Testis (tissue), 2 donors: ENCODE measurements at regions not wholly inside any gene's neighbourhood (a gene's known extent, or its start where the extent isn't known, plus 50 kb on each side); places are given as distances from the start of the nearest gene placed in this dataset.

Experiments used
- DNase-seq: peaks from one replicate; pipeline ENCODE4 v3.0.0-alpha.2; 2019
- H3K27ac ChIP-seq, 2 donors: fragments of 200-600 bp; sonication (generic); one replicate each; pipeline ENCODE4 v1.5.1; 2019
- H3K27me3 ChIP-seq: fragments of 200-600 bp; sonication (generic); one replicate; pipeline ENCODE4 v1.5.1; 2019
- H3K36me3 ChIP-seq: fragments of 200-600 bp; sonication (generic); one replicate; pipeline ENCODE4 v1.5.1; 2017; ENCODE audit warnings: low read depth; ENCODE audit errors: missing control alignments
- H3K4me1 ChIP-seq: fragments of 200-600 bp; sonication (generic); one replicate; pipeline ENCODE4 v1.5.1; 2019
- H3K4me3 ChIP-seq, 2 donors: fragments of 200-600 bp; sonication (generic); one replicate each; pipeline ENCODE4 v1.5.1; 2017 to 2019
- H3K9me3 ChIP-seq: fragments of 200-600 bp; sonication (generic); one replicate; pipeline ENCODE4 v1.5.1; 2017
- CTCF ChIP-seq, 3 experiments: fragments of 450-650 bp in 2 of 3; fragments of 200-600 bp in 1 of 3; sonication (generic) in 1 of 3; IDR thresholded peaks; one replicate each; pipeline ENCODE4 v1.5.1; 2016 to 2019; ENCODE audit warnings: antibody characterized with exemption in 3 of 3, mild to moderate bottlenecking in 2 of 3, moderate library complexity in 1 of 3
- POLR2A ChIP-seq: fragments of 450-650 bp; IDR thresholded peaks from one replicate; pipeline ENCODE4 v1.6.1; 2017; ENCODE audit warnings: antibody characterized with exemption, mild to moderate bottlenecking, moderate library complexity
- WGBS, 2 donors: methylation state at CpG; one replicate each; pipeline ENCODE4 v1.1.5; 2018; 5-methylcytosine and 5-hydroxymethylcytosine counted together
- intact Hi-C: fragments of 100-400 bp; cut with DNase I; formaldehyde crosslinking; loops from one replicate; pipeline ENCODE4 v1.15.1; 2023; ENCODE audit warnings: low total_unique reads

DNA sequence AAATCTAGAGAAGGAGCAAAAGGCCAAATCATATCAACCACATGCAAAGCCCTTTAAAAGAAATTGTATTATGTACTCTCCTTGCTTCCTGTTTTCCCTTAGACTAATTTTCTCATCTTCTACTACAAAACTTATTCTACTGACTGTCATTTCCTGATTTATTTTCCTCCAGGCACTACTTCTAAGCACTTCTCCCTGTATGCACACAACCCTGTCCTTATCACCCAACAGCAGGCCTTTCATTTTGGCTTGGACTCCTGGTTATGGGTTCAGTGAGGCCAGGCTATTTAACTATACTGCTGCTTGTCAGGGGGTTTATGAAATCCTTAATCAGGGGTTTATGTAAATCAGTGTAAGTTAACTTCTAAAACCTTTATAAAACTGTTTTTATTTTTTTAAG, 205.1 kb upstream of the FAM98A start:
- intact Hi-C loops, result no loop called here
- H3K4me3 ChIP-seq, result no peak overlapping the region
- no peaks in the 10 kb centered on the region for H3K9me3 ChIP-seq
- no peak for DNase-seq
- H3K36me3 ChIP-seq, result no peaks in the 10 kb centered on the region
- TF ChIP-seq CTCF (IDR thresholded peaks at IDR 0.05) (no peak), POLR2A (no peak)
- no peak overlapping the region for H3K27ac ChIP-seq
- H3K27me3 ChIP-seq, result no peaks in the 10 kb centered on the region
- H3K4me1 ChIP-seq, result no peaks in the 10 kb centered on the region

GRCh38 chr2:33796511-33796910, 197.4 kb upstream of the FAM98A start:
- intact Hi-C loops, result no loop called here
- H3K4me1 ChIP-seq, result no peaks in the 10 kb centered on the region
- H3K27me3 ChIP-seq, result no peaks in the 10 kb centered on the region
- DNase-seq, result no peak
- TF ChIP-seq CTCF (IDR thresholded peaks at IDR 0.05), result no peak
- no peak for TF ChIP-seq POLR2A
- WGBS, 2 donors, result 70 to 82% methylated on average over 2 of the region's 2 CpGs
- no peak overlapping the region for H3K27ac ChIP-seq
- no peak overlapping the region for H3K4me3 ChIP-seq
- H3K36me3 ChIP-seq, result no peaks in the 10 kb centered on the region
- no peaks in the 10 kb centered on the region for H3K9me3 ChIP-seq

- H3K27me3 ChIP-seq, result no peaks in the 10 kb centered on the region
- DNase-seq, result no peak
- H3K27ac ChIP-seq, result no peak overlapping the region
- intact Hi-C loops, result no loop called here
- no peaks in the 10 kb centered on the region for H3K4me1 ChIP-seq
- WGBS, 2 donors, result 87 to 96% methylated on average over 3 of the region's 3 CpGs
- no peak overlapping the region for H3K4me3 ChIP-seq
- H3K9me3 ChIP-seq, result no peaks in the 10 kb centered on the region
- H3K36me3 ChIP-seq, result no peaks in the 10 kb centered on the region
- TF ChIP-seq CTCF (IDR thresholded peaks at IDR 0.05), result no peak
- no peak for TF ChIP-seq POLR2A
These were observed 192.5 kb upstream of the FAM98A start for GRCh38 chr2:33791625-33792024.

GRCh38 chr2:33788044-33788443, 188.9 kb upstream of the FAM98A start:
- 78 to 80% methylated on average over 1 of the region's 1 CpG for WGBS, 2 donors
- intact Hi-C loops, result no loop called here
- no peaks in the 10 kb centered on the region for H3K4me1 ChIP-seq
- TF ChIP-seq CTCF (IDR thresholded peaks at IDR 0.05) (no peak), POLR2A (no peak)
- no peak overlapping the region for H3K4me3 ChIP-seq
- H3K27me3 ChIP-seq, result no peaks in the 10 kb centered on the region
- DNase-seq, result no peak
- no peaks in the 10 kb centered on the region for H3K9me3 ChIP-seq
- no peaks in the 10 kb centered on the region for H3K36me3 ChIP-seq
- H3K27ac ChIP-seq, result no peak overlapping the region

DNA sequence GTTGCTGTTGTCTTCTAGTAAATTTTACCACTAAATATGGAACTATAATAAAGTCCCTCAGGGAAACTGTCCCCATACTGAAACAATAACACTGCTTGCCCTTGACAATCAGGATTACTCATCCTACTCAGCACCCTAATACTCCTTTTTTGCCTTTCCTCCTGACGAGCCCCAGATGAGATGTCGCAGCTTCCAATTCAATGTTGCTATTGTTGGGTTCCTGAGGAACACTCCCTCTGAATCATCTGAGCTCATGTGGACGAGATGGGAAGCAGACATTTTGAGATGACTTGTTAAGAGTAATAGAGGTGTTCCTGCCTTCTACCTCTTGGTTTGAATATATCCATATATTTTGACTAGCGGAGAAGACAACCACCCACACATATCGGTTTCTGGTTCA, 187.8 kb upstream of the FAM98A start:
- no peak overlapping the region for H3K4me3 ChIP-seq
- TF ChIP-seq CTCF (IDR thresholded peaks at IDR 0.05), result no peak
- no peak for TF ChIP-seq POLR2A
- H3K27me3 ChIP-seq, result no peaks in the 10 kb centered on the region
- WGBS, 2 donors, result 86 to 88% methylated on average over 5 of the region's 5 CpGs
- no peaks in the 10 kb centered on the region for H3K4me1 ChIP-seq
- H3K27ac ChIP-seq, result no peak overlapping the region
- no peak for DNase-seq
- intact Hi-C loops, result no loop called here
- no peaks in the 10 kb centered on the region for H3K36me3 ChIP-seq
- no peaks in the 10 kb centered on the region for H3K9me3 ChIP-seq
